Right kidney (tissue), 1 donor: ENCODE measurements at regions not wholly inside any gene's neighbourhood (a gene's known extent, or its start where the extent isn't known, plus 50 kb on each side); places are given as distances from the start of the nearest gene placed in this dataset.

ENCODE experiments used
- DNase-seq: peaks from one replicate; pipeline ENCODE4 v3.0.0-alpha.2; 2016

DNA sequence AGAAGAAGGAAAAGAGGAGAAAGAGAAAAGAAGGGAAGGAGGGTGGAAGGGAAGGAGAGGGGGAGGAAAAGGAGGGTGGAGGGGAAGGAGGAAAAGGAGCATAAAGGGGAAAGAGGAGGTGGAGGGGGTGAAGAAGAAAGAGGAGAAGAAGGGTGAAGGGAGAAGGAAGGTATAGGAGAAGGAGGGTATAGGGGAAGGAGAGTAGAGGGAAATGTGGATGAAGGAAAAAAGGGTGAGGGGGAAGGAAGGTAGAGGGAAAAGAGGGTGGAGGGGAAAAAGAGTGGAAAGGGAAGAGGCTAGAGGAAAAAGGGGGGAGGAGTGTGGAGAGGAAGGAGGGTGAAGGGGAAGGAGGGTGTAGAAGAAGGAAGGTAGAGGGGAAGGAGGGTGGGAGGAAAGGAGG is 928.6 kb downstream of the UQCRFS1 start:
- DNase-seq: no peak

GRCh38 chr19:28283592-28283991 is 929.4 kb downstream of the UQCRFS1 start:
- DNase-seq: no peak

GRCh38 chr19:28281676-28282075 is 931.3 kb downstream of the UQCRFS1 start:
- no peak for DNase-seq

- DNase-seq: no peak
Measured at GRCh38 chr19:28264556-28264955, 948.4 kb downstream of the UQCRFS1 start.

- DNase-seq: no peak
Measured at GRCh38 chr19:28258829-28259228, 954.1 kb downstream of the UQCRFS1 start.

DNA sequence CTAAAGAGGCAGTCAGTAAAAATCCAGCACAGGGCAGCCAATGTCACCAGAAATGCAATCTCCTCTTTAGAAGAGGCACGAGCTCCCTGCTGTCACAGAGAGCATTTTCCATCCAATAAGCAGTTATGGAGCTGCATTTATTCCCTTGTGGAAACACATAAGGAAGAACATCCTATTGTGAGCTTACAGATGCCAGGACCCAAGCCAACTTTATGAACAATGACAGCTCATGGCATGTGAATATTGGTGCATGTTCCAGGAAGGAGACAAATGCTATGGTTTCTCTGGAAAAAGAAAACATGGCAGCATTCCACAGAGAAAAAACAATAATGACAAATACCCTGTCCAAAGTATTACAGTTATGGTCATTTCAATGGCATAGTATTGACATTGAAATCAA is 955.6 kb downstream of the UQCRFS1 start:
- no peak for DNase-seq

DNA sequence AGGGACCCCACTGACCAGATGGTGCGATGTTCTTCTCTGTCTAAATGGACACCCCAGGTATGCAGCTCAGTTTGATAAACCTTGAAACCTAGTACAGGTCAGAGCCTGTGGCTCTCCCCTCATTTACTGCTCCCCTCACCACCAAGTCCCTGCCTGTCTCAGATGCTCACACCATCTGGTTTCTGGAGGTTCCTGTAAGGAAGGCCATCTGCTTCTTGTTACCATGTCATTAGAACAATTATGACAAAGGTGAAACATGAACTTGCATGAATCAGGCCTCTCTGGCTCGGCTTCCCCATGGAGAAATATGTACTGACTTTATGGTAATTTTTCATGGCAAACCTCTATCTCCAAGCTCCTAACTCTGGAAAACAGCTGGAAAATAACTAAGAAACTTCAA is 965.7 kb downstream of the UQCRFS1 start:
- DNase-seq: no peak

DNA sequence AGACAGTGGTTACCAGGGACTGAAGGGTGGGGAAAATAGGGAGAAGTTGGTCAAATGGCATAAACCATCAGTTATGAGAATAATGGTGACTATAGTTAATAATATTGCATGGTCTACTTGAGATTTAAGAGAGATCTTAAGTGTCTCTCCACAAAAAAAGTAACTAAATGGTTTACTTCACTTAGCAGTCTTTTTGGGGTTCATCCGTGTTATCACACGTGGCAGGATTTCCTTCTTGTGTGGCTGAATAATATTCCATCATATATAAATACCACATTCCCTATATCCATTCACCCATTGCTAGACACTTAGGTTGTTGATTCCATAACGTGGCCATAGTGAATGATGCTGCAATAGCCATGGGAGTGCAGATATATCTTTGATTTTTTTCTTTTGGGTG is 967.0 kb downstream of the UQCRFS1 start:
- DNase-seq: no peak

DNA sequence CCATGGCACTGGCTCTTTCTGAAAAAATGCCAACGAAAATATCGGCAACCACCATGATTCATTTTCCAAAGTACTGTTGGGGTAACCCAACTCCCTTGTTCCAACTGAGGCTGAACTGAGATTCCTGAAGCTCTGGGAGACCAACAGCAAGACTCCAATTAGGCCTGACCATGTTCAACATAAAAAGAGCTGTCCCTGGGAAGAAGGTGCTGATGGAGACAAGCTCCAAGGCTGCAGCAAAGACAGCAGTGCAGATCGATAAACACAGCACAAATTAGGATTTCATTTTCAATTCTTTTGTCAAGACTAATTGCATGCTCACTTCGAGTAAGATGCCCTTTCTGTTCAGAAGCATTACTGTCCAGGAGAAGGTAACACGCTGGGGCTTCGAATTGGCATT is 968.0 kb downstream of the UQCRFS1 start:
- no peak for DNase-seq

DNA sequence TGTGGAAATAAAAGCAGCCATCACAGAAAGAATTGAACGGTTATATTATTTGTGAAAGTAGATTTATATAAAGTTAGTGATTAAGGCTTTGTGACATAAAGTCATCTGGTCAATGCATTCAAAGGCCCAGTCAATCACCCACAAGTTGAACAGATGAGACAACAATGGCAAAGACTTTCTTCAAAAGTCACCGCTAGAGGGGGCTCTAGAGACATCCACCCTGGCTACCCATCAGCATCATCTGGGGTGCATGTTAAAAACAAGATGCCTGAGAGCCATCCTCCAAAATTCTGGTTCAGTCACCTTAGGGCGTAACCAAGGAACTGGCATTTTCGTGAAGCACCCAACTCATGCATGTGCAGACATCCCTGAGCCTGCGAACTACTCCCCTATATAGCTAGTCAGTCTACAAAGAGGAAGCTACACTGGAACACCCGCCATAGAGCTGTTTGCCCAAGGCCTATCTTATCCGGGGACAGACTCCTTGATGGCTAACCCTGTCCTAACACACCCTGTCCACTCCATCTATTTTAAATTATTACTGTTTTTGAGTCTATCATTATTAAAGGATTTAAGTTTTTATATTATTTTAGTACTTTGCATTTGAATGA is 970.5 kb downstream of the UQCRFS1 start:
- no peak for DNase-seq

DNA sequence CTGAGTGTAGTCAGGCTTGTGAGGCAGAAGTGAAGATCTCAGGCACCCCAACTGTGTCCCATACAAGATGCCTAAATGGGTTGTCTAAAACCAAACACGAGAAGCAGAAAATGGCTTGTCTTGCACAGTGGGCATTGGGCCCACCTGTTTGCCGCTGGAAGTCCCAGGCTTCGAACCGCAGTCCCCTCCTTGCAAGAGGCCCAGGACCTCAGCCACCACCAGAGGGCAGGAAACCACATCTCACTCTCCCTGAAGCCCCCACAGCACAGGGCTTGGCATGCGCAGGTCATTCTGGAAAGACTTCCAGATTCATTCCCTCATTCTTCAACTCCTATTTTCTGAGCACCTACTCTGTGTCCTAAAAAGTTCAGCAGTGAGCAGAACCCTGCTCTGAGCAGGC is 973.7 kb downstream of the UQCRFS1 start:
- no peak for DNase-seq

- DNase-seq: no peak
Measured at GRCh38 chr19:28238270-28238820, 974.6 kb downstream of the UQCRFS1 start.

GRCh38 chr19:28235606-28236125 is 977.3 kb downstream of the UQCRFS1 start:
- DNase-seq: no peak

GRCh38 chr19:28234637-28235036 is 978.3 kb downstream of the UQCRFS1 start:
- DNase-seq: no peak

GRCh38 chr19:28228854-28229253 is 984.1 kb downstream of the UQCRFS1 start:
- no peak for DNase-seq

DNA sequence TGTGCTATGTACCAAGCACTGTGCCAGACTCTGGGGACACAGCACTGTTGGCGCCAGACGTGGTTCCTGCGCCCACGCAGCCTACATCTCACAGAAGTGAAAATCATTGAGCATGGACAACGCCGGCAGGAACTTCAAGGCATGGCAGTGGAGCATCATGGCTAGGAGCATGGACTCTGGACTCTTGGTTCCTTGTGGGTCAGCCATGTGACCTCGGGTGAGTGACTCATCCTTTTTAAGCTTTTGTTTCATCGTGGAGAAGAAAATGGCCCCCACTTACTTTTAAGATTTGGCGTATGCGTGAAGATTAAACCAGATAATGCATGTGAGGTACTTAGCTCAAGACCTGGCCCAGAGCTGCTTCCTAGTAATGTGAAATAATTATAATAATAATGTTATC is 988.5 kb downstream of the UQCRFS1 start:
- no peak for DNase-seq

DNA sequence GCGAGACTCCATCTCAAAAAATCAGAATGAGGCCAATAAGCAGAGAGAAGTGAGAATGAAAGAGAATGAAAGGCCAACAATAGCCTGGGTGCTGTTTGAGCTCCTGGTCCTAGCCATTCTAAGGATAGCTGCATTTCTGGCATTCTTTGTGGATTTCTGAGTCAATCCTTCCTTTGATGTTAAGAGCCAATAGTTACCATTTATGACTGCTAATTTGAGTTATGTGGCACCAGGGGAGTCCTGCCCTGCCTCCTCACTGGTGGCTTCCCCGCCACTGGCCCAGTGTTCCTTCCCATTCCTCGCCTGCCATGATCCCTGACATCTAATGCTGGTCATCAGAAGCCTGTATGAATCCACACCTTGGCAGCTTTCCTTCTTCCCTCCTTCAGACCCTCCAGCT is 991.2 kb downstream of the UQCRFS1 start:
- DNase-seq: no peak

GRCh38 chr19:28218728-28219127 is 994.2 kb downstream of the UQCRFS1 start:
- no peak for DNase-seq

GRCh38 chr19:28217022-28217421 is 995.9 kb downstream of the UQCRFS1 start:
- DNase-seq: no peak

DNA sequence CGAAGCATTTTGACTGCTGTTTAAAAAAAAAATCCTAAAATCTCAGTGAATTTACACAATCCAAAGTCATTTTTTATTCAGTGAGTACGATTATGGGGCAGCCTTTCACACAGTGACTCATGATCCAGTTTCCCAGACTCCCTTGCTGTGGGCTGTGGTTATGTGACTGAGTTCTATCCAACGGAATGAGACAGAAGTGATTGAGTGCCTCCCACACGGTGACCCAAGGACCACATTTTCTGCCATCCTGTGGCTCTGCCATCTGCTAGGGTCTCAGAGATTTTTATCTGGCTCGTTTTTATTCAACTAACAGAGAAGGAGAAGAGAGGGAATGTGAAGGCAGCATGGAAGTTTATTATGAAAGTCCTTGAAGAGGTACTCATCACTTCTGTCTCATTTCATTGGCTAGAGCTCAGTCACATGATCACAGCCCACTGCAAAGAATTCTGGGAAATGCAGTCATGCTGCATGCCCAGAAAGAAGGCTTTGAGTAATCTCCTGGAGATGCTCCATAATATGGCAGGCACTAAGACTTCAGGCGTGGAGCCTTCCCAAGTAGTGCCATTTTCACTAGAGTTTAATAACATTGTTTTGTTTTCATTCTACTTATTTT is 999.4 kb downstream of the UQCRFS1 start:
- no peak for DNase-seq

- no peak for DNase-seq
Measured at GRCh38 chr19:28210886-28211285, 1002.1 kb downstream of the UQCRFS1 start.

DNA sequence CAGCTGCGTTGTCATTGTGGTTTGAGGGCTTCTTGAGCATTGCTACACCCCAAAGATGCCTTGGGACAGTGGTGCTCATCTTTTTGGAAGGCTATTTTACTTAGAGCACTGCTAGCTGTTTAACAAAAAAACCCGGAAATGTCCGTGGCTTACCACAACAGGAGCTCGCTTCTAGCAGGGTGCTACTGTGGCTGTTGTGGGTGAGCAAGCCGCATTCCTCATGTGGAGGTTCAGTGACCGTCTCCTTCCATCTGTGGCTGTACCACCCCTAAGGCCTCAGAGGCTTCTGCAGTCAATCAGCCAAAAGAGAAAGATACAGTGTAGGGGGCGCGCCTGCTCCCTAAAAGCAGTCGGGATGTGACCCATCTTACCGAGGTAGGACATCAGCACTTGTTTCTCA is 1004.2 kb downstream of the UQCRFS1 start:
- no peak for DNase-seq

DNA sequence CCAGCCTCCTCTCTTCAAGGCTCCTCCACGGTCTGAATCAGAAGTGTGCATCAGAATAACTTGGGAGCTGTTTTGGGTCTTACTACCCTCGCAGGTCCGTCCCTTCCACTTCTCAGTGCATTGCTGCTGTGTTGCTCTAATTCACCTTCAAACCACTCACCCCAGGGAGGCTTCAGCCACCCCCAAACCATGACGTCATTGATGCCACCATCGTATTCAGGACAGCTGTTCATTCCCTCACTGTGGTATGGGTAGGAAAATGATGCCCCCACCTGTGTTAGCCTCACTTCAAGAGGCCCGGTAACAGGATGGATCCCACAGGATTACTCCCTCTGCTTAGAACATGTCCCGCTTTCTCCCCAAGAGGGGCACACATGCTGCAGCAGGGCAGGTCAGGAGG is 1005.7 kb downstream of the UQCRFS1 start:
- DNase-seq: no peak

DNA sequence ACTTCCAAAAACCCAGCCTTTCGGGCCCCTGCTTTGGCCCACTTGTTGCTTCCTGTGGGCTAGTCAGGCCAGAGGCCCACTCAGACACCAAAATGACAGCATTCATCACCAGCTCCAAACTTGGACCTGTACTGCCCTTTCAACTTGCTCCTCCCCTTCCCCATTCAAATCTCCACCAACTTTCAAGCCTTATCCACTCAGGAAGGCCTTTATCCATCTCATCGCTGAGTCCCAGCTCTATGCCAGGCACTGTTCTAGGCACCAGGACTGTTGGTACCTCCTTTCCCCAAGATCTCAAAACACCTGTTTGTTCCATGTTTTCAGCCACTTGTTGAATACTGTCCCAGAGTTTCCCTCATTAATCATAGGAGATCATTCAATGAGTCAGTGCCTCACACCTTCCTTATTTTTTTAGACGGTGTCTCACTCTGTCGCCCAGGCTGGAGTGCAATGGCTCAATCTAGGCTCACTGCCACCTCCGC is 1011.4 kb downstream of the UQCRFS1 start:
- no peak for DNase-seq
